ENCODE measurements at regions not wholly inside any gene's neighbourhood (a gene's known extent, or its start where the extent isn't known, plus 50 kb on each side); places are given as distances from the start of the nearest gene placed in this dataset.

DNA sequence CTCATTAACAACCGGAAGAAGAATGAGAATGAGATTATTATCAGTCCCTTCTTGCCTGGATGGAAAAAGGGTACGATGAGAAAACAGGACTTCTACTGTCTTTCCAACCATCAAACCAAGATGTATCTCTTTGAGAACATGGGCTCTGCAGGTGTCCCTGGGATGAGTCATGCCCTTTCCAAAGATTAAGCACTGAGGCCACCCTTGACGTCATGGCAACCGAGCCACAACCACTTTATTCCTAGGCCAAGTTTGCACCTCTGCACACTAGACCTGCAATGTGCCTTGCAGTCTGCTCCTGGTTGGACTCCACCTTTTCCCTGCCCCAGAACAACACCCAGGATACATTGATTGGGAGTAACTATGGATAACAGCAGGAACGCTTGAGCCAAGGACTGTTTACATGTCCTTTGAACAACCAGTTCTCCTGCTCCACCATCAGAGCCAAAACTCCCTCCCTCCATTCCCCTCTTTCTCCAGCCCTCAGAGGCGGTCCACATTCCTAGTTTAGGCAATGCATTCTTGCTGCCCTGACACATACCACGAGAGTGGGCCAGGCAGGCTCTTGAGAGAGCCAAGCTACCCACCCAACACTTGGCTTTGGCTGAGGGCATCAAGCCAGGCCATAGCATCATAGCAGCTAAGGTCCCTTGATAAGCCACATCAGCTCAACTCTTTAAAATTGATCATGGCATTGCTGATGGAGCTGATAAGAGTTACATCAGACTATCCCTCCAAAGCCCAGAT is 310.7 kb downstream of the TNS1 start:
- ATAC-seq (ENCODE audit: low FRiP score in 2 of 2) (peak; percentile 34 to 91), DNase-seq (peak in 1 of 2 donors; percentile 34)
- no peak overlapping the region for H3K4me3 ChIP-seq
- TF ChIP-seq CTCF (IDR thresholded peaks at IDR 0.05): no peak
- TF ChIP-seq EP300 (IDR thresholded peaks at IDR 0.05): peak in 1 of 4 donors; percentile 69
- no peak for TF ChIP-seq POLR2A (IDR thresholded peaks at IDR 0.05)
- peak in 1 of 2 donors; percentile 37 for TF ChIP-seq POLR2AphosphoS5 (IDR thresholded peaks at IDR 0.05)
- H3K4me1 ChIP-seq: peaks cover 0 to 11% (median 0%) of the 10 kb centered on the region in 4 donors
- no peaks in the 10 kb centered on the region for H3K27me3 ChIP-seq
- no peaks in the 10 kb centered on the region for H3K36me3 ChIP-seq
- 68 to 80% methylated on average over 5 to 7 of the region's 7 CpGs for WGBS, 2 donors
- no peaks in the 10 kb centered on the region for H3K9me3 ChIP-seq
- no peak overlapping the region for H3K27ac ChIP-seq

GRCh38 chr2:217691516-217691915 is 311.3 kb downstream of the TNS1 start:
- DNase-seq (no peak), ATAC-seq (ENCODE audit: low FRiP score in 2 of 2) (peak in 1 of 2 donors; percentile 62)
- Histone ChIP-seq H3K4me1 (peaks cover 0 to 11% (median 0%) of the 10 kb centered on the region in 4 donors), H3K9me3 (no peaks in the 10 kb centered on the region), H3K27ac (no peak overlapping the region), H3K27me3 (no peaks in the 10 kb centered on the region), H3K36me3 (no peaks in the 10 kb centered on the region), H3K4me3 (no peak overlapping the region)
- WGBS, 2 donors: 82 to 95% methylated on average over 3 of the region's 3 CpGs
- TF ChIP-seq EP300 (IDR thresholded peaks at IDR 0.05) (no peak), POLR2AphosphoS5 (IDR thresholded peaks at IDR 0.05) (no peak), CTCF (IDR thresholded peaks at IDR 0.05) (no peak), POLR2A (IDR thresholded peaks at IDR 0.05) (no peak)

- DNase-seq (no peak), ATAC-seq (ENCODE audit: low FRiP score in 2 of 2) (no peak)
- WGBS, 2 donors: 76 to 86% methylated on average over 1 of the region's 1 CpG
- TF ChIP-seq POLR2AphosphoS5 (IDR thresholded peaks at IDR 0.05): no peak
- no peak for TF ChIP-seq CTCF (IDR thresholded peaks at IDR 0.05)
- no peak for TF ChIP-seq EP300 (IDR thresholded peaks at IDR 0.05)
- TF ChIP-seq POLR2A (IDR thresholded peaks at IDR 0.05): no peak
- no peaks in the 10 kb centered on the region for H3K27me3 ChIP-seq
- peak overlapping the region in 1 of 4 donors; percentile 21 for H3K27ac ChIP-seq
- H3K4me1 ChIP-seq: peaks cover 0 to 7% (median 6%) of the 10 kb centered on the region in 4 donors
- no peaks in the 10 kb centered on the region for H3K36me3 ChIP-seq
- H3K4me3 ChIP-seq: no peak overlapping the region
- no peaks in the 10 kb centered on the region for H3K9me3 ChIP-seq
Measured at GRCh38 chr2:217689053-217689452, 313.7 kb downstream of the TNS1 start.

GRCh38 chr2:217688494-217688893 is 314.3 kb downstream of the TNS1 start:
- no peaks in the 10 kb centered on the region for H3K9me3 ChIP-seq
- H3K4me1 ChIP-seq: peaks cover 0 to 6% (median 4%) of the 10 kb centered on the region in 4 donors
- H3K36me3 ChIP-seq: no peaks in the 10 kb centered on the region
- TF ChIP-seq POLR2A (IDR thresholded peaks at IDR 0.05) (no peak), POLR2AphosphoS5 (IDR thresholded peaks at IDR 0.05) (no peak), EP300 (IDR thresholded peaks at IDR 0.05) (no peak), CTCF (IDR thresholded peaks at IDR 0.05) (no peak)
- H3K4me3 ChIP-seq: no peak overlapping the region
- no peak for ATAC-seq (ENCODE audit: low FRiP score in 2 of 2)
- DNase-seq: no peak
- H3K27ac ChIP-seq: peak overlapping the region in 2 of 4 donors; percentile 38 to 54
- no peaks in the 10 kb centered on the region for H3K27me3 ChIP-seq
- 81 to 86% methylated on average over 3 of the region's 3 CpGs for WGBS, 2 donors

GRCh38 chr2:217687771-217688170 is 315.0 kb downstream of the TNS1 start:
- Histone ChIP-seq H3K9me3 (no peaks in the 10 kb centered on the region), H3K36me3 (no peaks in the 10 kb centered on the region), H3K4me1 (peaks cover 0 to 6% (median 4%) of the 10 kb centered on the region in 4 donors), H3K4me3 (no peak overlapping the region), H3K27me3 (no peaks in the 10 kb centered on the region), H3K27ac (no peak overlapping the region)
- 87 to 95% methylated on average over 6 of the region's 6 CpGs for WGBS, 2 donors
- TF ChIP-seq CTCF (IDR thresholded peaks at IDR 0.05) (no peak), EP300 (IDR thresholded peaks at IDR 0.05) (peak in 3 of 4 donors; percentile 76 to 97 (median 93)), POLR2AphosphoS5 (IDR thresholded peaks at IDR 0.05) (peak in 1 of 2 donors; percentile 7)
- DNase-seq (no peak), ATAC-seq (ENCODE audit: low FRiP score in 2 of 2) (no peak)
